ENCODE measurements at regions not wholly inside any gene's neighbourhood (a gene's known extent, or its start where the extent isn't known, plus 50 kb on each side); places are given as distances from the start of the nearest gene placed in this dataset.

DNA sequence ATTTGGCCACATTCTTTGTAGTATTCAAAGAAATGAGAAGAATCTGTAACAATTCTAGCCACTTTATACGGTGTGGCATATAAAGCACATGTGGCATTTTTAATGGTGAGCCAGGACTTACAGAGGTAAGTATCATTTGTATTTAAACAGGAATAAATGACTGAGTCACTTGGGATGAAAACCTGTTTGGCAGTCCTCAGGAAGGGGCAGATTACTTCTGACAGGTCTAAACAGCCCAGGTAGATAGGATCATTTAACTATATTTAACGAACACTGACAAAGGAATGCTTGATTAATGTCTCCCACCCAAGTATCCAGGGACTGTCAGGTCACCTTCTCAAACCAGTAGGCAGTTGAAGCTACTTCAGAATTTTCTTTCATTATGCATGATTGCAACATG, 241.5 kb upstream of the SATB1 start:
- no peak overlapping the region for H3K27ac ChIP-seq
- no peak for DNase-seq
- intact Hi-C loops (cut with DNase I), result no loop called here

DNA sequence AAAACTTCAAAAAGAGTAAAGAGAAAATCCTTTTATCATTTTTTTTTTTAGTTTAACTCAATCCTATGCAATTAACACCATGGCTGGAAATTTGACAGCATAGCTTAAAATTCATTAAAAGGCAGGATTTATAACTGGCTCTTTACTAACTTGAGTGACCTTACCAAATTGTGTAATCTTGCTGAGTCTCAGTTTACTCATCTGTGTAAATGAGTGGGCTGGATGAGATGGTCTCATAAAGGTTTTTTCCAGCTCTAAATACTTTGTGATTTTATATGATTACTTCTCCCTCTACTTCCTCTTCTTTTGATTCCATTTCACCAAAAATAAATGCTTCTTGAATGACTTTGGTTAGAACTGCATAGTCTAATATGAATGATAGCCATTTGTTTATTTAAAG, 234.9 kb upstream of the SATB1 start:
- DNase-seq, result no peak
- Histone ChIP-seq H3K27ac (no peak overlapping the region), H3K4me1 (no peaks in the 10 kb centered on the region), H3K9me3 (no peaks in the 10 kb centered on the region), H3K9ac (ENCODE audit: low read depth in 2 of 2, low read length in 2 of 2) (no peak overlapping the region), H3K27me3 (no peaks in the 10 kb centered on the region), H3K4me3 (no peak overlapping the region), H3K36me3 (no peaks in the 10 kb centered on the region)
- TF ChIP-seq, protein P1, sequence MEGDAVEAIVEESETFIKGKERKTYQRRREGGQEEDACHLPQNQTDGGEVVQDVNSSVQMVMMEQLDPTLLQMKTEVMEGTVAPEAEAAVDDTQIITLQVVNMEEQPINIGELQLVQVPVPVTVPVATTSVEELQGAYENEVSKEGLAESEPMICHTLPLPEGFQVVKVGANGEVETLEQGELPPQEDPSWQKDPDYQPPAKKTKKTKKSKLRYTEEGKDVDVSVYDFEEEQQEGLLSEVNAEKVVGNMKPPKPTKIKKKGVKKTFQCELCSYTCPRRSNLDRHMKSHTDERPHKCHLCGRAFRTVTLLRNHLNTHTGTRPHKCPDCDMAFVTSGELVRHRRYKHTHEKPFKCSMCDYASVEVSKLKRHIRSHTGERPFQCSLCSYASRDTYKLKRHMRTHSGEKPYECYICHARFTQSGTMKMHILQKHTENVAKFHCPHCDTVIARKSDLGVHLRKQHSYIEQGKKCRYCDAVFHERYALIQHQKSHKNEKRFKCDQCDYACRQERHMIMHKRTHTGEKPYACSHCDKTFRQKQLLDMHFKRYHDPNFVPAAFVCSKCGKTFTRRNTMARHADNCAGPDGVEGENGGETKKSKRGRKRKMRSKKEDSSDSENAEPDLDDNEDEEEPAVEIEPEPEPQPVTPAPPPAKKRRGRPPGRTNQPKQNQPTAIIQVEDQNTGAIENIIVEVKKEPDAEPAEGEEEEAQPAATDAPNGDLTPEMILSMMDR (IDR thresholded peaks at IDR 0.05), result no peak
- intact Hi-C loops (cut with DNase I), result no loop called here

More for the DNA sequence above, 241.5 kb upstream of the SATB1 start:
- H3K27me3 ChIP-seq, result no peaks in the 10 kb centered on the region
- H3K4me1 ChIP-seq, result no peaks in the 10 kb centered on the region
- no peak overlapping the region for H3K9ac ChIP-seq (ENCODE audit: low read depth in 2 of 2, low read length in 2 of 2)
- no peaks in the 10 kb centered on the region for H3K36me3 ChIP-seq
- no peak overlapping the region for H3K4me3 ChIP-seq
- TF ChIP-seq, protein P1 (IDR thresholded peaks at IDR 0.05), result no peak
- no peaks in the 10 kb centered on the region for H3K9me3 ChIP-seq

DNA sequence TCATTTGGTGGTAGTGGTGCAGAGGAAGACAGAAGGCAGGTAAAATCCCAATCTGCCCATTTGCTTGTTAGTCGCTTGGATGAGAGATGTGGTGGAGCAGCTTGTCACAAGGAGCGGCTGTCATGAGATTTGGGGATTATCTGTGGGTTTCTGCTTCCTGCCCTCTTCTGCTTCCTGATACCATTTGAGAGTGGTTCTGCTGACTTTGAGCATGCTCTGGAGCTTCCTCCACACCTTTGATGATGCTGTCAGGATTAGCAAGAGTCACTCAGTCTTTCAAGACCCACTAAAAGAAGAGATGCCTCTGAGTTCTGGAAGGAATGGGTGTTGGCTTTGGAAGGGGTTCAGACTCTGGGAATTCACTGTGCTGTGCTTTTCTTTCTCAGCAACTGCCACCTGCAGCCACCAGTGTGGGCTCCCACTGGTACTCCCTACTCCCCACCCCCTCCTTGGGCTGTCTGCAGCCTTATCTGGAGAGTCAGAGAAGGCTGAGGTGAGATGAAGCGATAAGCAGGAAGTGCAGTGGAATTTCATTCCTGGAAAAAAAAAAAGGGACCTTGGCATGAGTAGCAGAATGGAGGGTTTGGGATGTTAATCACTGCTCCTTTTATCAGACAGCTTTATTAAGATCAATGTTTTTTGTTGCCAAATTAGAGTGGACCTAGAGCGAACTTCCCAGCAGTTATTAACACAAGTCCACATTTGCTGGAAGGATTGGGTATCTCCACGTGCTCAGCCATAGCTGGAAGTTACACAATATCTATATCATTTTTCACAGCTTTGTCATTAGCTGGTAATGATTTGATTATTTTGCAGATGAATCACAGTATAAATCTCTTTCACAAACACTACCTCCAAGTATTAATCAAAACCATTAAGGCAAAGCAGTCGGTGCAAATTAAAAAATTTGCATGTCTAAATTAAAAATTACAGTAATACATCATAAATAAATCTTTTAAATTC, 233.0 kb upstream of the SATB1 start:
- Histone ChIP-seq H3K9ac (ENCODE audit: low read depth in 2 of 2, low read length in 2 of 2) (no peak overlapping the region), H3K4me1 (no peaks in the 10 kb centered on the region), H3K9me3 (no peaks in the 10 kb centered on the region), H3K36me3 (no peaks in the 10 kb centered on the region), H3K4me3 (no peak overlapping the region), H3K27me3 (no peaks in the 10 kb centered on the region), H3K27ac (no peak overlapping the region)
- TF ChIP-seq, protein P1 (IDR thresholded peaks at IDR 0.05), result no peak
- DNase-seq, result no peak
- intact Hi-C loops (cut with DNase I), result no loop called here

DNA sequence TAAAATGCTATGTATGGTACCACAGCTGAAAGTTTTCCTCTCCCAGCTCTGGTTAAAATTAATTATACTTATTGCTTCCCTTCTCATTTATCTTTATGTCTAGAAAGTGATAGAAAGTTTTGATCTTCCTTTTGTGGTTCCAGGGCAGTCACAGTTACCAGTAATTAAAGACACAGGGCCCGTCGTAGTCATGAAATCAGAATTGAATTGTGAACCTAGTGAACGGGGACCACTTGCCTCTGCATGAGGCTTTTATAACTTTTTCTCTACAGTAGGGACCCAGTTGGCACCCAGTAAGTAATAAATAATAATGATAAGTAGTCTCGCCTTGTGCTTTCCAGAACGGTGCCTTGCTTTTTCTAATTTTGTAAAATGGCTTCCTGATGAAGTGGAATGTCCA, 231.7 kb upstream of the SATB1 start:
- intact Hi-C loops (cut with DNase I), result no loop called here
- no peaks in the 10 kb centered on the region for H3K4me1 ChIP-seq
- H3K9me3 ChIP-seq, result no peaks in the 10 kb centered on the region
- H3K36me3 ChIP-seq, result no peaks in the 10 kb centered on the region
- no peak overlapping the region for H3K4me3 ChIP-seq
- TF ChIP-seq, protein P1 (IDR thresholded peaks at IDR 0.05), result no peak
- H3K9ac ChIP-seq (ENCODE audit: low read depth in 2 of 2, low read length in 2 of 2), result no peak overlapping the region
- H3K27ac ChIP-seq, result no peak overlapping the region
- no peak for DNase-seq
- no peaks in the 10 kb centered on the region for H3K27me3 ChIP-seq

GRCh38 chr3:18656410-18656809, 231.3 kb upstream of the SATB1 start:
- no peak overlapping the region for H3K4me3 ChIP-seq
- DNase-seq, result no peak
- H3K36me3 ChIP-seq, result no peaks in the 10 kb centered on the region
- no peaks in the 10 kb centered on the region for H3K27me3 ChIP-seq
- TF ChIP-seq, protein P1 (IDR thresholded peaks at IDR 0.05), result no peak
- H3K9me3 ChIP-seq, result no peaks in the 10 kb centered on the region
- H3K9ac ChIP-seq (ENCODE audit: low read depth in 2 of 2, low read length in 2 of 2), result no peak overlapping the region
- H3K4me1 ChIP-seq, result no peaks in the 10 kb centered on the region
- H3K27ac ChIP-seq, result no peak overlapping the region
- intact Hi-C loops (cut with DNase I), result no loop called here

All from colonic mucosa (tissue), 4 donors.